SK-N-SH (cell line): ENCODE measurements at regions not wholly inside any gene's neighbourhood (a gene's known extent, or its start where the extent isn't known, plus 50 kb on each side); places are given as distances from the start of the nearest gene placed in this dataset.

Experiments used
- CTCF ChIA-PET: fragments of 300-600, 350-600 bp; formaldehyde crosslinking; extraction: SDS; loops from one replicate; lab custom pipeline; 2021; lab: Yijun Ruan, JAX
- POLR2A ChIA-PET: fragments of 350-600 bp; sonication (Branson Sonifier 250); formaldehyde crosslinking; extraction: SDS; loops from one replicate; lab custom pipeline; 2020; ENCODE audit warnings: antibody characterized with exemption, inconsistent platforms; lab: Yijun Ruan, JAX
- DNase-seq: peaks from one replicate; pipeline ENCODE4 v3.0.0; 2012
- H2AFZ ChIP-seq: fragments of 200-600 bp; sonication (generic); 2 replicates; pipeline ENCODE4 v1.8.1; 2016; ENCODE audit warnings: antibody characterized with exemption, mild to moderate bottlenecking, low read depth
- H3F3A ChIP-seq: fragments of 200-600 bp; sonication (generic); replicated peaks from 2 replicates; pipeline ENCODE3; 2016; ENCODE audit warnings: antibody characterized with exemption, mild to moderate bottlenecking; ENCODE audit not compliant: insufficient read depth
- H3K27ac ChIP-seq, 2 experiments: fragments of 200-500 bp in 1 of 2; fragments of 200-600 bp in 1 of 2; sonication (Bioruptor generic) in 1 of 2; sonication (generic), shearing (Covaris generic) in 1 of 2; 2 replicates each; pipeline versions ENCODE4 v1.5.1 to v1.6.1; 2014 to 2016; ENCODE audit warnings: low read depth in 2 of 2, inconsistent platforms in 1 of 2, low read length in 1 of 2, mild to moderate bottlenecking in 1 of 2, mixed read lengths in 1 of 2
- H3K27me3 ChIP-seq: fragments of 200-600 bp; sonication (generic), shearing (Covaris generic); 2 replicates; pipeline ENCODE4 v1.6.1; 2016; ENCODE audit warnings: mixed run types; ENCODE audit not compliant: insufficient read depth
- H3K36me3 ChIP-seq, 2 experiments: fragments of 200-500 bp in 1 of 2; fragments of 200-600 bp in 1 of 2; sonication (Bioruptor generic) in 1 of 2; sonication (generic) in 1 of 2; replicated peaks in 1 of 2; 2 replicates each; pipeline versions ENCODE3 to v1.5.1; 2014 to 2016; ENCODE audit warnings: low read length in 1 of 2, mild to moderate bottlenecking in 1 of 2; ENCODE audit not compliant: insufficient read depth in 2 of 2, control insufficient read depth in 1 of 2
- H3K4me1 ChIP-seq, 2 experiments: fragments of 200-500 bp in 1 of 2; fragments of 200-600 bp in 1 of 2; sonication (Bioruptor generic) in 1 of 2; sonication (generic), shearing (Covaris generic) in 1 of 2; 2 replicates each; pipeline versions ENCODE4 v1.5.1 to v1.6.1; 2014 to 2016; ENCODE audit warnings: low read depth in 1 of 2, low read length in 1 of 2, mixed run types in 1 of 2; ENCODE audit not compliant: insufficient read depth in 2 of 2, control insufficient read depth in 1 of 2
- H3K4me2 ChIP-seq: fragments of 200-600 bp; sonication (generic), shearing (Covaris generic); 2 replicates; pipeline ENCODE4 v1.6.1; 2017; ENCODE audit warnings: mixed run types
- H3K4me3 ChIP-seq, 2 experiments: fragments of 200-500 bp in 1 of 2; fragments of 200-600 bp in 1 of 2; sonication (Bioruptor generic) in 1 of 2; sonication (generic), shearing (Covaris generic) in 1 of 2; 2 replicates each; pipeline versions ENCODE4 v1.5.1 to v1.8.1; 2014 to 2016; ENCODE audit warnings: low read depth in 2 of 2, inconsistent platforms in 1 of 2, low read length in 1 of 2, mild to moderate bottlenecking in 1 of 2, mixed read lengths in 1 of 2, moderate library complexity in 1 of 2
- H3K79me2 ChIP-seq: fragments of 200-600 bp; sonication (generic); 2 replicates; pipeline ENCODE4 v1.8.1; 2017; ENCODE audit warnings: mild to moderate bottlenecking; ENCODE audit not compliant: insufficient read depth
- H3K9ac ChIP-seq: fragments of 200-600 bp; sonication (generic); 2 replicates; pipeline ENCODE4 v1.6.1; 2017; ENCODE audit warnings: mixed run types
- H3K9me2 ChIP-seq: fragments of 200-600 bp; sonication (generic); 2 replicates; pipeline ENCODE4 v1.6.1; 2017; ENCODE audit warnings: mixed run types
- H3K9me3 ChIP-seq: fragments of 200-600 bp; sonication (generic); 2 replicates; pipeline ENCODE4 v1.6.1; 2017; ENCODE audit warnings: mixed run types, mild to moderate bottlenecking, moderate library complexity
- H4K20me1 ChIP-seq: fragments of 200-600 bp; sonication (generic); 2 replicates; pipeline ENCODE4 v1.6.1; 2017; ENCODE audit warnings: mild to moderate bottlenecking, mixed run types; ENCODE audit not compliant: insufficient read depth
- CTCF ChIP-seq: fragments of 200-600 bp; sonication (generic); IDR thresholded peaks from 2 replicates; pipeline ENCODE4 v1.6.1; 2017; ENCODE audit warnings: antibody characterized with exemption, mild to moderate bottlenecking, moderate library complexity
- EP300 ChIP-seq, 2 experiments: IDR thresholded peaks; 2 replicates each; pipeline versions ENCODE4 v1.4.0 to v1.6.1; 2012; ENCODE audit warnings: borderline replicate concordance in 1 of 2, low read depth in 1 of 2, low read length in 1 of 2
- EZH2phosphoT487 ChIP-seq: fragments of 200-600 bp; sonication (generic); IDR thresholded peaks from 2 replicates; pipeline ENCODE4 v1.6.1; 2017; ENCODE audit warnings: low read depth, mixed run types, mild to moderate bottlenecking, antibody characterized with exemption, moderate library complexity, borderline replicate concordance
- FOXJ3 ChIP-seq: sonication (generic); formaldehyde crosslinking; IDR thresholded peaks from 2 replicates; pipeline ENCODE4 v1.5.1; 2020; ENCODE audit warnings: mild to moderate bottlenecking, missing genetic modification reagents
- GABPA ChIP-seq: IDR thresholded peaks from 2 replicates; pipeline ENCODE4 v1.4.0; 2012; ENCODE audit warnings: low read depth, mild to moderate bottlenecking
- GATA2 ChIP-seq: sonication (generic); formaldehyde crosslinking; IDR thresholded peaks from 2 replicates; pipeline ENCODE4 v1.5.0; 2020; ENCODE audit warnings: mild to moderate bottlenecking, missing genetic modification reagents
- MEF2A ChIP-seq: IDR thresholded peaks from 2 replicates; pipeline ENCODE4 v1.4.0; 2012; ENCODE audit warnings: low read depth, borderline replicate concordance
- MXI1 ChIP-seq: IDR thresholded peaks from 2 replicates; pipeline ENCODE4 v1.6.1; 2012; ENCODE audit warnings: mild to moderate bottlenecking, low read depth, low read length, improper control_type of control experiment
- NFIC ChIP-seq: IDR thresholded peaks from 2 replicates; pipeline ENCODE4 v1.4.0; 2012; ENCODE audit warnings: borderline replicate concordance
- NRF1 ChIP-seq: IDR thresholded peaks from 2 replicates; pipeline ENCODE4 v1.6.1; 2012; ENCODE audit warnings: low read depth, mild to moderate bottlenecking, low read length
- PBX3 ChIP-seq: IDR thresholded peaks from 2 replicates; pipeline ENCODE4; 2012
- POLR2AphosphoS5 ChIP-seq: IDR thresholded peaks from 2 replicates; pipeline ENCODE4 v1.6.1; 2012; ENCODE audit warnings: low read depth, low read length
- RAD21 ChIP-seq: IDR thresholded peaks from 2 replicates; pipeline ENCODE4 v1.6.1; 2012; ENCODE audit warnings: mild to moderate bottlenecking, low read length
- RFX5 ChIP-seq: IDR thresholded peaks from 2 replicates; pipeline ENCODE4 v1.6.1; 2012; ENCODE audit warnings: mild to moderate bottlenecking, improper control_type of control experiment, low read length
- RXRA ChIP-seq: IDR thresholded peaks from 2 replicates; pipeline ENCODE4 v1.4.0; 2012; ENCODE audit warnings: low read depth, mild to moderate bottlenecking, borderline replicate concordance
- SIN3A ChIP-seq: IDR thresholded peaks from 2 replicates; pipeline ENCODE4 v1.6.1; 2012; ENCODE audit warnings: low read depth, mild to moderate bottlenecking, low read length, moderate library complexity, borderline replicate concordance
- SMC3 ChIP-seq: IDR thresholded peaks from 2 replicates; pipeline ENCODE4 v1.6.1; 2012; ENCODE audit warnings: low read depth, low read length, improper control_type of control experiment
- TEAD4 ChIP-seq: IDR thresholded peaks from 2 replicates; pipeline ENCODE4 v1.4.0; 2012; ENCODE audit warnings: mild to moderate bottlenecking, borderline replicate concordance; ENCODE audit not compliant: insufficient read depth
- USF1 ChIP-seq: IDR thresholded peaks from 2 replicates; pipeline ENCODE4 v1.4.0; 2012; ENCODE audit warnings: low read depth, borderline replicate concordance
- YY1 ChIP-seq: IDR thresholded peaks from 2 replicates; pipeline ENCODE4 v1.4.0; 2012; ENCODE audit warnings: low read depth, mild to moderate bottlenecking
- WGBS: methylation state at CpG from one replicate; pipeline ENCODE4 v1.1.6; 2017; ENCODE audit warnings: low lambda C conversion rate; 5-methylcytosine and 5-hydroxymethylcytosine counted together

GRCh38 chr1:82840192-82840591, 1039.5 kb downstream of the ADGRL2 start (continued):
- TF ChIP-seq RXRA (no peak), SIN3A (no peak), EP300 (IDR thresholded peaks at IDR 0.05; ENCODE audit: borderline replicate concordance in 1 of 2, low read depth in 1 of 2, low read length in 1 of 2) (no peak), POLR2AphosphoS5 (no peak), RFX5 (no peak)

GRCh38 chr1:82837766-82838465, 1037.2 kb downstream of the ADGRL2 start:
- no peak for DNase-seq

GRCh38 chr1:82836973-82837680, 1036.4 kb downstream of the ADGRL2 start:
- 74% methylated on average over 4 of the region's 4 CpGs for WGBS
- POLR2A ChIA-PET: no interaction called here
- Histone ChIP-seq H3K27ac (no peak overlapping the region), H2AFZ (no peak overlapping the region), H4K20me1 (no peaks in the 10 kb centered on the region), H3K27me3 (no peaks in the 10 kb centered on the region), H3K4me1 (no peaks in the 10 kb centered on the region), H3F3A (no peaks in the 10 kb centered on the region), H3K9me2 (no peaks in the 10 kb centered on the region), H3K36me3 (no peaks in the 10 kb centered on the region), H3K9ac (no peak overlapping the region), H3K4me2 (no peak overlapping the region), H3K79me2 (no peaks in the 10 kb centered on the region), H3K4me3 (no peak overlapping the region), H3K9me3 (no peaks in the 10 kb centered on the region)
- DNase-seq: no peak
- CTCF ChIA-PET: no interaction called here
- TF ChIP-seq NFIC: no peak
- no peak for TF ChIP-seq CTCF
- no peak for TF ChIP-seq USF1
- TF ChIP-seq SMC3: no peak
- no peak for TF ChIP-seq YY1
- no peak for TF ChIP-seq TEAD4
- TF ChIP-seq GABPA: no peak
- TF ChIP-seq MXI1: no peak
- TF ChIP-seq NRF1: no peak
- no peak for TF ChIP-seq MEF2A
- TF ChIP-seq EZH2phosphoT487: no peak
- no peak for TF ChIP-seq RAD21
- no peak for TF ChIP-seq SIN3A
- TF ChIP-seq FOXJ3 (CRISPR knock-in tag): no peak
- no peak for TF ChIP-seq PBX3

More at GRCh38 chr1:82837766-82838465, 1037.2 kb downstream of the ADGRL2 start:
- CTCF ChIA-PET: no interaction called here
- H3K9ac ChIP-seq: no peak overlapping the region
- no peak overlapping the region for H3K4me3 ChIP-seq
- H3K4me1 ChIP-seq: no peaks in the 10 kb centered on the region
- no peaks in the 10 kb centered on the region for H4K20me1 ChIP-seq
- no peak overlapping the region for H3K4me2 ChIP-seq
- no peak for TF ChIP-seq GATA2 (CRISPR knock-in tag)
- TF ChIP-seq FOXJ3 (CRISPR knock-in tag): no peak
- no peaks in the 10 kb centered on the region for H3K79me2 ChIP-seq
- 79% methylated on average over 6 of the region's 6 CpGs for WGBS
- H2AFZ ChIP-seq: no peak overlapping the region; the same call in 1 of the 2 replicates
- H3K27ac ChIP-seq: no peak overlapping the region
- H3K27me3 ChIP-seq: no peaks in the 10 kb centered on the region
- no peaks in the 10 kb centered on the region for H3K9me2 ChIP-seq
- POLR2A ChIA-PET: no interaction called here
- H3K9me3 ChIP-seq: no peaks in the 10 kb centered on the region
- H3F3A ChIP-seq: no peaks in the 10 kb centered on the region
- no peaks in the 10 kb centered on the region for H3K36me3 ChIP-seq
